ENCODE measurements at regions not wholly inside any gene's neighbourhood (a gene's known extent, or its start where the extent isn't known, plus 50 kb on each side); places are given as distances from the start of the nearest gene placed in this dataset.
A peak's percentile ranks its signal among the peaks of the same experiment; 100 is the strongest.

DNA sequence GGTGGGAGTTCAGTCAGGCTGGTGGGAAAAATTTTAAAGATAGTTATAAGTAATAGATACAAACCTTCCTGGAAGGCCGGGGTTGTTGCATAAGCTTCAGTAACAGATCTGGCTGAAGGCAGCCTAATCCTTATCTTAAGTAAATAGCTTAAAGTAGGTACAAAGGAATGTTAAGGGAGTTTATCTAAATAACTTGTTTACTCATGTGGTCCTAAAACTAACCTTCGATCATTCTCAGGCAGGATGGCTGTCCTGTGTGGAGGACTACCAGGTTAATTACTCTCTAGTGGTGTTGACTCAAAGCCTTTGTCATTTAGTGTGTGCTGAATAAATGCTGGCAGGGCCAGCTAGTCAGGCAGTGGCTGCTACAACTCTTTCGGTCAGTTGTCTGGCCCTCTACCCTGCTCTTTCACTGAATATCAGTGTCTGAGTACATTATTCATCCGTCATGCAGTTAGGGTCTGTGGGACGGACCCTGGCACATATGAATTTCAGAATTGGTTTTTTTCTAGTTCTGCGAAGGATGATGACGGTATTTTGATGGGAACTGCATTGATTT, 131.6 kb upstream of the TAB2 start:
- DNase-seq: no peak

DNA sequence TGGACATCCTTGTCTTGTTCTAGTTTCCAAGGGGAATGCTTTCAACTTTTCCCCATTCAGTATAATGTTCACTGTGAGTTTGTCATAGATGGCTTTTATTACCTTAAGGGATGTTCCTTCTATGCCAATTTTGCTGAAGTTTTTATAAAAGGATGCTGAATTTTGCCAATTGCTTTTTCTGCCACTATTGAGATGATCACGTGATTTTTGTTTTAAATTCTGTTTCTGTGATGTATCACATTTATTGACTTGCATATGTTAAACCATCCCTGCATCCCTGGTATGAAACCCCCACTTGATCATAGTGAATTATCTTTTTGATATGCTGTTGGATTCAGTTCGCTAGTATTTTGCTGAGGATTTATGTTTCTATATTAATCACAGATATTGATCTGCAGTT, 130.6 kb upstream of the TAB2 start:
- DNase-seq: no peak

DNA sequence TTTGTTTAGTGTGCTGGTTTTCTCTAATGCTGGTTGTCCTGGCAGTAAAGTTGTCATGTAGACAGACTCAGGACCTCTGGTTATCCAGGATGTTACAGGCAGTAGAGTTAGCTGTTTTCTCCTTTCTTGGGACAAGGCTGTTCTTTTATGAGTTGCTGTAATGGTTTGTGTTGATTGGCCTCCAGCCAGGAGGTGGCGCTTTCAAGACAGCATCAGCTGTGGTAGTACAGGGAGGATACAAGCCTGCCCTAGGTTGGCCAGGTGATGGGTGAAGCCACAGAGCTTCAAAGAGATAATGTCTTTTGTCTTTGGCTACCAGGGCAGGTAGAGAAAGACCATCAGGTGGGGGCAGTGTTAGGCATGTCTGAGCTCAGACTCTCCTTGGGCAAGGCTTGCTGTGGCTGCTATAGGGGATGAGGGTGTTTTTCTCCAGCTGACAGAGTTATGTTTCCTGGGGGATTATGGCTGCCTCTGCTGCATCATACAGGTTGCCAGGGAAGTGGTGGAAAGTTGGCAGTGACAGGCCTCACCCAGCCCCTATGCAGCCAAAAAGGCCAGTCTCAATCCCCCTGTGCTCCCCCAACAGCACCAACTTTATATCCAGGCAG, 127.2 kb upstream of the TAB2 start:
- DNase-seq: peak; percentile 45 to 52

DNA sequence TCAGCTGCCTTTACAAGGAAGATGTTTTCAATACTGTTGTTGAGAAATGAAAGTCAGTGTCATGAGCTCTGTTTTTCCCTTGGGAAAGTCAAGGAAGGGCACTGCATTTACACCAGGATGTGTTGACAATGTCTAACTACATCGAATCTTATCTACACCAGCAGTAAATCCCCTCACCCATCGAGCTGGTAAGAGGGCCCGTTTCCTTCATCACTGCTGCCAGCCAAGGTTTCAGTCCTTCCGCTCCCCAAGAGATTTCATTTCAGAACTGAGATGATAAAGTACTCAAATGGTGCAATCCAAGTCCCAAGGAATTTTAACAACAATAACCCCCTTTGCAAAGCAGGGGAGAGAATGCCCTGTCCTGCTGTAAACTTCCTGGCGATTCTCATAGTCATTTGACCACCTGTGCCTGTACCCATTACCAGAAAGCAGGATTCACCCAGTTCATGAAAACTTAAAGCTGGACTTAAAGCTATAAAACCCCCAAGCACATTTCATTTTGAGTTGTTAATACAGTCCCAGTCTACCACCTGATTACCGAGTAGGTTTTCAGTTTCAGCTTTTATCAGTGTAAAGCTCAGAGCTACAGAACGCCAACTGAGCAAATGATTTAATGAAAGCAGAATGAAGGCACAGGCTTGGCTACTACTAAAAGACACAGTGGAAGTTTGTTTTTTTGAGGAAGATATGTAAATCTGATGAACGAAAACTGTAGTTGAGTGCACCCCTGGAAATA, 122.5 kb upstream of the TAB2 start:
- no peak for DNase-seq

DNA sequence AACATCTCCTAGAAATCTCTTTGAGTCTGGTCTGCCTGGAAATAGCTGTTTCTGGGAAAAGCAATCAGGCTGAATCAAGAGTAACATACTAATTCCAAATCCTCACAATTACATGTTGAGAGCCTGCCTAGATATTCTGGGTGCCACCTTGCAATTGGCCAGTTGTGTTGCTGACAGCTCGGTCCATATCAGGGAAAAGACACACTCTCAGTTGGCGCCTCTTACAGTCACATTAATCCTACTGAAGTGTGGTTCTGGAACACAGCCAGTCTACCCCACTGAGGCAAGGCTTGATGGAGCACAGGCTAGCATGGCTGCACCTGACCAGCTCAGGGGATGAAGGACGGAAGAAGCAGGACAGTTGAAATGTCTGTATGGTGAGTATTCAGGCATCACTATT, 121.4 kb upstream of the TAB2 start:
- no peak for DNase-seq

DNA sequence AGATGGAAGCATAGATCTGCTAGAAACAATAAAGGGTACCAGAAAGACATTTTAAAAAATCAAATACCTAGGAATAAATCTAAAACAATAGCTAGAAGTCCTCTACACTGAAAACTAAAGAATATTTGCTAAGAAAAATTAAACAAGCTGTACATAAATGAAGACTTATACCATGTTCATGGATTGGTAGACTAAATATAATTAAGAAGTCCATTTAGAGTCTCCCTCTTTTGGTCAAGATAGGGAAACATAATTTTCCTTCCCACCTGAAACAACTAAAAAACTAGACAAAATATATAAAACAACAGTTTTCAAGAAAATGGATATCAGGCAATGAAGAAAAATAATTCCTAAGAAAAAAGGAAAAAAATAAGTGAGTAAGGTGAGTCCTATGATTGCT, 120.0 kb upstream of the TAB2 start:
- no peak for DNase-seq

DNA sequence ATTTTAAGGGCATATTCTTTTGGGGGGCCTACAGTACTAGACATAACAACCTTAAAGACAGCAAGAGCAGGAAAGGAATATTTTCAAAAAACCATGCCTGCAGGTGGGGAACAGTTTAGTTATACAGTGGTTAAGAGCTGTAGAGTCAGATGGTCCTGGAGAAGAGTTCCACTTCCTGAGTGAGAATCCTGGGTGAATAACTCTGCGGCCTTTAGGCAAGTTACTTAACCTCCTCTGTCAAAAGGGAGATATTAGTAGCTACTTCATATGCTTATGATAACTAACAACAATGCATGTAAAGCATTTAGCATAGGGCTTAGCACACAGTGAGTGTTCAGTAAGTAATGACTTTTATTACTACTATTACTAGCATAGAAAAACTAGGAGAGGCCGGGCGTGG, 119.2 kb upstream of the TAB2 start:
- no peak for DNase-seq

DNA sequence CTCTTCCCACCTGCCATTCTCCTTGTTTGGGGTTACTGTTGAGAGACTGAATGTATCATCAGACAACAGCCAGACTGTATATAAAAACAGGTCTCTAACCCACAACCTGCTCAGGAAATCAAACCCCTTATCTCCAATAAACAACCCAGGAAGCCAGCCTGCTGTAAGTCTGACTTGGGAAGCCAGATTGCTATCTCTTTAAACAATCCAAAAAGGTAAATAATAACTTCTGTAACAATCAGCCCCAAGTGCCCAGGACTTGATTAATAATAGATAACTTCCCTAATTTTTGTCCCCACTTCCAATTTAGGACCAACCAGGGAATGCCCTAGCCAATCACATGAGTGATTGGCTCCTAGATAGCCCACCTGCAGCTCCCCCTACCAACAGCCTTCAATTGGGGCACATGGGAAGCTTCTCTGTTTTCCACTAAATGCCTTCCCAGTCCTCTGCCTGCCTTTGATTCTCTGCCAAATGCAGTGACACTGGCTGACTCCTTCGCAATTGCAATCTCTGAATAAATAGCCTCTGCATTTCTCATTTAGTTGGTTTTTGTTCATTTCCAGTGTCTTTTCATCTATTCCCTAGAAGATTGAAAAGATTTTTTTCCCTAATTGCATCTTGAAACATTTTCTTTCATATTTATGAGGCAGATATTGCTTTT, 117.1 kb upstream of the TAB2 start:
- no peak for DNase-seq

DNA sequence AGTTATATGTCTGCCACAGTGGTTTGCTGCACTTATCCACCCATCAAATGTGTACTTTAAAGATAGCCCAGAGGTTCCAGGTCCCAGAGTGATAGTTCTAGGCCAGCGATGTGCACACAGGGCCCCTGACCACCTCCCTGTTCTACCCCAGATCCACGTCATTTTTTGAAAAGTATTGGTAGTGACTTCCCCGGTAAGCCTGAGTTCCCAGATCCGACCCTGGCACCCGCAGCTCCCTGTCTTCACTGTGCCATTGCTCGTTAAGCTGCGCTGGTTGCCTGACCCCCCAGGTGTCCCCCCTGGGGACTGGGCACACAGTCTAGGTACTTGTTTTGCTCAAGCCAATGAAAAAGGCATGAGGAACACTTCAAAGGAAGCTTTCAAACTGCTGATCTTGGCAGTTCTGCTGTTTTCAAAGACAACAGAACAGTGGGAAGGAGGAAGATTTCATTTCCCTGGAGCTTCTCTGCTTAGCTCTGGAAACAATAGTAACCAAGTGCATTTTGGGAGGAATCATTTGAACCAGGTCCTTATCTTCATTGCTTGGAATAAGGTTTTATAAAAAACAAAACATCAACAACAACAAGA, 116.3 kb upstream of the TAB2 start:
- no peak for DNase-seq

DNA sequence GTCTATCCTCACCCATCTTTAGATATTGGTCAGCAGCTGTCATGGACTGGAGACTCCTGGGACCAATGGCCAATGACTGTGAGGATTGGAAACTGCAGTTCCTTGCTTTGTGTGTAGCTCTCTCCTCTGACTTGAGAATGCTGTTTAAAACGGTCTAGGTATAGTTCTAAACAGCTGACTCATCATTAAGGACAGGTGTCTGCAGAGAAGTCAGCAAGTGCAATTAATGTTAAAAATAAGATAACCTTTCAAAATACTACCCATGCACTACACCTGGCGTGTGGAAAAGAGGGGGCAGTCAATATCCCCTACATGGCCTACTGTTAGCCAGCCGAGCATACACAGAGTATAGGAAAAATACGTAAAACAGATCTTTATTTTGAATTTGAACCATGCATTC, 115.4 kb upstream of the TAB2 start:
- DNase-seq: no peak

DNA sequence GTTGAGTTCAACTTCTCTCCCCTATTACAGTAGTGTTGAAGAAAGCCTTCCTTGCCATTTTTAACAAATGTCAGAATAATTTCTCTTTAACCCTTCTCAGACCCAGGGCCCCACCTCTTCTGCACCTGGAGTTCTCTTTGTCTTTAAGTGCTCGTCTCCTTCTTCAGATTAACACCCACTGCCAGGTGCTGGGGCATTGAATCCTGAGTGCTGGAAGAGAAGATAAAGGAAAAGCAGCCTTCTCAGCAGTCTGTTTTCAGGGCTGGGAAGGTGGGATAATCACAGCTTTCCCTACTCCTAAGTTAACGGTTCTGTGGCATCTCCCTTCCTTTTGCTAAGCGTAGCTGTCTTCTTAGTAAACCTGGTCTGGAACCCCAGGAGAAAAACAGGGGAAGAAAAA, 114.6 kb upstream of the TAB2 start:
- DNase-seq: no peak

DNA sequence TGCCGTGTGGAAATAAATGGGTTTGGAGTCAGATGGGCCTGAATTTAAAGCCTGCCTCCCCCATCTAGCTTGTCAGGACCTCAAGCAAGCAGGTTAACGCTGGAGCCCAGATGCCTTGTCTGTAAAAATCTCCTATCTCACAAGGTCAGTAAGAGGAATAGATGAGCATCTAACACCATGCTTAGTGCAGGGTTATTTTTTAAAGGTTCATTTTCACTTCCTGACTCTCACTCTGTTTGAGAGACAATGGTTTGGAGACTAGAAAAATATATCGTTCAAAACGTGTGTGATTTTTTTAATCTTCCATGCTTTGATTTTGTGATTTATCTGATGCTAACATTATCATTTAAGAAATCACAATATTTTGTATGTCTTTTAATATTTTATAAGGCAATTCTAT, 114.0 kb upstream of the TAB2 start:
- DNase-seq: no peak

DNA sequence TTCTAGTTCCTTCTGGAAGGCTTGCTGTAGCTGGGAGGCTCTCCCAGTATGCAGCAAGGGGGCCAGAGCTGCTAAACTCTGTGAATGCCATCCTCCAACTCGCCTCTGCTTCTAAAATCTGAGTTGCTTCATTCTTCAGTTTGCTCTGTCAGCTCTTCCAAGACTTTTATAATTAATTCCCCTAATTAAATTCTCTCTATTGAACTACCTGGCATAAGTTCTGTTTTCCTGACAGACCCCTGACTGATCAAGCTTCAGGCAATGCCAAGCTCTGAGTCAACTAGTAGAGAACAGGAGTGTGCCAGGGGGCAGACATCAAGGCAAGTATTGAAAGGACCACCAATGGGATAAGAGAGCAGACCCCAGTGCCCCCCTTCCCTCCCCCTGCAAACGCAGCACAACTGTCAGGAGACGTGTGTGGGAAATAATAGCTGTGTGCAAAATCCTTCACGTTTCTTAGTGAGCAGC, 109.3 kb upstream of the TAB2 start:
- DNase-seq: no peak

DNA sequence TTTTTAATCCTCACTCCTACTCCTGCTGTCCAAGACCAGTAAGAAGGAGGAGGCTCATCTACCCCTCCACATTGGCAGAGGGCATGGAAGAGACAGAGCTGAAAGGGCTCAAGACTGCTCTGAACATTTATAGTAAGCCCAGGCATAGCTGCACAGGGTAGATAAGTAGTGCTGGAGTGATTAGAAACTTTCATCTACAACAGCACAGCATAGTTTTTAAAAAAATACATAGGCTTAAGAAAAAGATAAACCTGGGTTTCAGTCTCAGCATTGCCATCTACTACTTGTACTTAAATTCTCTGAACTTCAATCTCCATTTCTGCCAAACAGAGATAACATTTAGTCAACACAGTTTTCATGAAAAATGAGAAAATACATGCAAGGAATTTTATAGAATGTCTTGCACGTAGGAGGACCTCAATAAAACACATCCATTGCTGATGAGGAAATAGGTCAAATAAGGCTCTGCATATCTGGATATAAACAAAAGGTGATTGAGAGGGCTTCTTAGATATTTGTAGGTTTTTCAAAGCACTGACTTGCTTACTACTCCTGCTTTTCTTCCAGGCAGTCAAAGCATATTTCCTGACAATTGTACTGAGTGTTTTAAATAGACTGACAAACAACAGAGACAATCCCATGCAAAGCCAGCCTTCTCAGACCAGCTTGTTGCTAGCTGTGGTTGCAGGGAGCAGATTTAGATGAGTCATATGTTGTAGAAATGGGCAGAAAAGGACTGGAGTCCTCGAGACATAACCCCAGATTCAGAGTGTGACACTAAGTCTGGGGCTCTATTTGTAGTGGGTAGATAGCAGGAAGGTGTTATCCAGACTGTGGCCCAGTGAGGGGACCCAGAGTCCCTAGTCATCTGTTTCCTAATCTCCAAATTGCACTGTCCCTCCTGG, 107.4 kb upstream of the TAB2 start:
- peak in 1 of 2 experiments; percentile 15 for DNase-seq

DNA sequence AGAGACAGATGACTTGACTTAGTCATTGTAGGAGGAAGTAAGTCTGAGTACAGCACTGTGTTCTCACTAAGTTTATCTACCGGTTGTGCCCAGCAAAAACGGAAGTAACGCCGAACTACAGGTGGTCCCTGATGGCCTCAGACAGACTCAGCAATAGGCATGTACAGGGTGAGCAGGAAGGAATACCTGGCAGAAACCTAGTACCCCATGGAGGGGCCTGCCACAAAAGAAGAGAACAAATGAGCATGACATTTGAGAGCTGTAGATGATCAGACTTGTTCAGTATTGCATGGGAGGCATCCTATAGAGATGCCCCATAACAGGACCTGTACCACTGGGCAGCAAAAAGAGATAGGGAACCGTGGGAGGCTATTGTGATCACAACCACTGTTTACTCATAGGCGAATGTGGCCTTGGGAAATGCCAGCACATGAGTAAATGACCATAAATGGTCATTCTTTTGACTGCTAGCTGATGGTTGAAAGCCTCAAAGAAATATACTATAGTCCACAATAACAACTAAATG, 106.4 kb upstream of the TAB2 start:
- DNase-seq: no peak

DNA sequence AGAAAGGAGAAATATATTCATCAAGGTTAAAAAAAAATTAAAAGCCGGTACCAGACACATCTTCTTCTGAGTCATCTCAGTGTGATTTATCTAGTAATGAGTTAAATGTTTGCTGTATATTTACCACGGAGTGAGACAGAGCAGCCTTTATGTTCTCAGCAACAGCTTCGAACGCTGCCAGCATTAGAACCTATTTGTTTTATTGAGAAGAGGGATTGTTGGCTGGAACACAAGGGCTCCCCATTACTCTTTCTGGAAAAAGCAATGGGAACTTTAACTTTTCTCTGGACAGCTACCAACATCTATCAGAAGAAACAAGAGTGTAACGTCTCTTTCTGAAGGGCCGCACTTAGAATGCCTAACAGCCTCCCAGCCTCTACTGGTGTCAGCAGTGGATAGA, 105.3 kb upstream of the TAB2 start:
- no peak for DNase-seq

DNA sequence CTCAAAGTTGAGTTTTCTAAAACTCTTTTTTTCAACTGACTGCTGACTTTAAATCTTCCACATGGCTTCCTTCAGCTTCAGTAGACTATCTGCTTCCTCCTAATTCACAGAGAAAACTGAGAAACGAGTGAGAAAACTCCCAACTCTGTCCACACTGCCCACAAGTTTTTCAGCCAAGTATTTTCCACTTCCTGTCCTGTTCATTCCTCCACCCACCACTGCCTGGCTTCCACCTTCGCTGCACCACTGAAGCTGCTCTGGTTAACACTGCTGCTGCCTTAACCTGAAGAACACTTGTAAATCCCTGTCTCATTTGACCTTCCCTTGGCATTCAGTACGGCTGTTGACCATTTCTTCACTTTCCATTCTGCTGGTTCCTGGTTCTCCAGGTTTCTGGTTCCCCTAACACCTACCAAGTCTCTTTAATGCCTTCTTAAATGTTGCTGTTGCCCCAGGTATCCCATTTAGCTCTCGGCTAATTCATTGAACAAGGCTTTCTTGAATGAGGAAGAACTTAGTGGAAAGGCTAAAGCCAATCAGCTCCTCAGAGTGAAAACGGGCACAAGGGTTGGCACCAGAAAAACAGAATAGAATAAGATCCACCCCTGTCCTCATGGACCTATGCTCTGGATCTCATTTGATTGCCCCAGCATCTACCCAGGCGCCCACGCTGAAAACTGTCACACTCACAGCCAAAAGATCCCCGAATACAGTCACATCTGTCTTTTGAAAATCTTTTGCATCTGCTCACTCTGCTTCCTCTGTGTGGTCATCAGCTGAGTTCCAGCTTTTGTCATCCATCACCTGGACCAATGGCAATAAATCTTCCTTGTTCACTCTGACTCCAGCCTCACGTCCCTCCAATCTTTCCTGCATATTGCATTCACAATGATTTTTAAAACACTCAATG, 104.4 kb upstream of the TAB2 start:
- DNase-seq: no peak

DNA sequence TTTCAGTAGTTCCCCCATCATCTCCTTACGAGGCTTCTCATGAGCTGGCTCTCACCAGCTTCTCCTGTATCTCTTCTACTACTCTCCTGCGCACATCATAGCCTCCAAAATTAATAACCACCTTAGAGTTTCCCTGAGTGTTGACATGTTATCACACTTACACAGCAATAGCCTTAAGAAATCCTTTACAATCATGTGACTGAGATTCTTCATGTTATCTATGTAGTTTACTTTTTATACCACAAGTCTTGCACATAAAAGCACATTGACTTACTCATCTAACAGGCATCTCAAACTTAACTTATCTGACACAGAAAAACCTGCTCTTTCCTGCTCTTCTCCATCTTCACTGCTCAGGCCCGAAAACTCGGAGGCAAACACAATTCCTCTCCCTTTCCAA, 103.7 kb upstream of the TAB2 start:
- DNase-seq: no peak

DNA sequence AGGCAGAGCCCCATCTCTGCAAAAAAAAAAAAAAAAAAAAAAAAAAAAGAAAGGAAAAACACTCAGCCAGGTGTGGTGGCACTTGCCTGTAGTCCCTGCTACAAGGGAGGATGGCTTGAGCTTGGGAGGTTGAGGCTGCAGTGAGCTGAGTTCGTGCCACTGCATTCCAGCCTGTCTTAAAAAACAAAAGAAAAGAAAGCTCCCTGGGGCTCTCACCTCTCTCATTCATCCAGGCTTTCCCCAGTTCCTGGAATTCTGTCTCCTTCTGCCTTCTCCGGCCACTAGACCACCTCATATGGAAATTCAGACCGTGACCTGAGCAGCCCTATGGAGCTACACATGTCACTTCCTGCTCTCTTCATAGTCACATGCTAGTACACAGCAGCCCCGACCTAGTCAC, 101.1 kb upstream of the TAB2 start:
- DNase-seq: no peak

DNA sequence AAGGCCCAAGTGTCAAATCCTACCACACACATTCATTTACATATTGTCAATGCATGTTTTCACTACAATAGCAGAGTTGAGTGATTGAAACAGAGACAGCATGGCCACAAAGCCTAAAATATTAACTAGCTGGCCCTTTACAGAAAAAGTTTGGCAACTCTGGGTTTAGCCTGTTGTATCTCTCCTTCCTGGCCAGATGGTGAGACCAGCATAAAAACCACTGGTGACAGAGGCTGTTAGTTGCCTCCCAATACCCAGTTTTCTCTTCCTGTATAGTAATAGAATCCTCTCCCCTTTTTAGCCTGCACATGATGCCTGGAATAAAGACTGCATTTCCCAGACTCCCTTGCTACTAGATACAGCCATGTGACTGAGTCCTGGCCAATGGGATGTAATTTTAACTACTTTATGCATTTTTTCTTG, 100.0 kb upstream of the TAB2 start:
- DNase-seq: no peak

DNA sequence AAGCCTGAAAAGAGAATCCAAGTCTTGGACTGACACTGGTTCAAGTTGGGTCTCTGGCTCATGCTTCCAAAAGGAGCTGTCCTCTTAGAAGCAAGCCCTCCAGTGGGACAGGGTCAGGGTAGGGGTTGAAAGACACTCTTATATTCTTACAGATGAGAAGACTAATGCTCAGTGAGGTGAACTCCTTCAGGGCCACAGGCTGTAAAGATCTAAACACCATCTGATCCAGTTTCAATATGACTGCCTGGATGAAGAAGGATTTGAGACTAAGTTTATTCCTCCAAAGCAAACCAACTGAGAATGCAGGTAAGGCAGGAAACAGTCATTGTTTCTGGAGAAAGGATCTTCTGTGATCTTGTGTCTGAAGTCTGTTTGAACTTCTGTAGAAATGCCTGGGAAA, 99.0 kb upstream of the TAB2 start:
- no peak for DNase-seq

Data from activated CD4-positive, alpha-beta T cell treated with anti-CD3 and anti-CD28 coated beads, Interleukin-2, amount 50 U/mL, for 4 hours (primary cell).